ENCODE measurements at regions not wholly inside any gene's neighbourhood (a gene's known extent, or its start where the extent isn't known, plus 50 kb on each side); places are given as distances from the start of the nearest gene placed in this dataset.

DNA sequence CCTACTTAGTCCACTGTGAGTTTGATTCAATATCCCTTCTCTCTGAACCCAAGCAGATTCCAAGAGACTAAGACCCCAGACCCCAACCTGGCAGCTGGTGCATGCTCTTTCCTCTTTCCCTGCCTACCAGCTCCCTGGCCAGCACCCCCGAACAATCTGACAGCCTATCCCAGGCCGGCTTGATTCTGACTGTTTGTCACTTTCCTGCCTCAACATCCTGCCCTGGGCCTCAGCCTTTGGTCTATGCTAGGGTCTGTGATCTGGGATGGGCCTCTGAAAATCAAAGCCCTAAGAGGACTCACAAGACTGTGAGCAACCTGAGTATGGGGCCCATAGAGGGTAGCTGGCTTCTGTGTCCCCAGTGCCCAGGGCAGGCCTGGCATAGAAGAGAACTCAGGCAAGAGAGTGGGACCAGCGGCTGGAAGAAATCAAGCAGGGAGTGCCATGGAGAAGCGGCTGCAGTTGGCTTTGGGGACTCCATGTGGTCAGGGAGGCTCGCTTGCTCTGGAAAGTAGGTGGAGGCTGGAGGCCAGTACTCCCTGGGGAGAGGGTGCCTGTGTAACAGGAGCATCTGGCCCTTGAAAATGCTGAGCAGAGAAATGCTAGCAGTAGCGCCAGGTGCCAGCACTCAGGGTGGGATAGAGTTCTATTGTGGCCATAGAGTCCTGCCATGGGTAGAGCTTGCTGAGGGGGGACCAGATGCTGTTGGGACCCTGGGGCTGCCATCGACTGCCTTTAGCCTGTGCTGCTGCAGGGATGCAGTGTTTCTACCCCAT, 343.9 kb downstream of the DYSF start:
- no peaks in the 10 kb centered on the region for H3K36me3 ChIP-seq (ENCODE audit: insufficient read depth)
- H3K4me1 ChIP-seq (ENCODE audit: insufficient read depth) = no peaks in the 10 kb centered on the region
- DNase-seq (ENCODE audit: extremely low spot score) = no peak
- 98% methylated on average over 7 of the region's 7 CpGs for WGBS
- H3K27ac ChIP-seq (ENCODE audit: low read depth) = no peak overlapping the region
- no peak overlapping the region for H3K4me3 ChIP-seq (ENCODE audit: low read depth, low read length)

DNA sequence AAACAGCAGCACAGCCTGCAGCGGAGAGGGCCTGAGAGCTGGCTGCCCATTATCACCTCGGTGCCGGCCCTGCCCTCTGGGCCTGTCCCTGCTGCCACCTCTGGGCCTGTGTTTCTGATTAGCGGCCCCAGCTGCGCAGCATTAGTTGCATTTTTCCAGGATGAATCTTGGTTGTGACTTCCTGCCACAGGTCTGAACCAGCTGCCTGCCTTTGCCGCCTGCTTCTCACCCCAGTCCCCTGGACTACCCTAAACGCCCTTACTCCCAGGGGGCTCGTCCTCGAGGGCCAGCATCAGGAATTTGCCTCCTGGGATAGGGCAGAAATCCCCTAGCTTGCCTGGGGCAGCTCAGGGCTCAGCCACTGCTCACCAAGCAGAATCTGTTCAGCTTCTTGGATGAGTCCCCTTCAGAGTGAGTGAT, 342.8 kb downstream of the DYSF start:
- H3K4me3 ChIP-seq (ENCODE audit: low read depth, low read length) = no peak overlapping the region
- WGBS = 69% methylated on average over 9 of the region's 9 CpGs
- H3K4me1 ChIP-seq (ENCODE audit: insufficient read depth) = no peaks in the 10 kb centered on the region
- no peaks in the 10 kb centered on the region for H3K36me3 ChIP-seq (ENCODE audit: insufficient read depth)
- DNase-seq (ENCODE audit: extremely low spot score) = no peak
- H3K27ac ChIP-seq (ENCODE audit: low read depth) = no peak overlapping the region

DNA sequence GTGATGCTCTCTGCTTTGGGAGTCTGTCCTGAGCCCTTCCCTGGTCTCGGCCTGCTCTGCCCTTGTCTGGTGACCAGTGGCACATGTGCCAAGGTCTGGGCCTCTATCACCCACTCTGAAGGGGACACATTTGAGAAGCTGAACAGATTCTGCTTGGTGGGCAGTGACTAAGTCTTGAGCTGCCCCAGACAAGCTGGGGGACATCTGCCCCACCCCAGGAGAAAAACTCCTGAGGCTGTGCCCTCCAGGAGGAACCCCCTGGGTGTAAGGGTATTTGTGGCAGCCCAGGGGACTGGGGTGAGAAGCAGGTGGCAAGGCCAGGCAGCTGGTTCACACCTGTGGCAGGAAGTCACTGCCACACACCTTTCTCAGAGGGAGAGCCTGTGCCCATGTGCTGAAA, 342.1 kb downstream of the DYSF start:
- H3K36me3 ChIP-seq (ENCODE audit: insufficient read depth) = no peaks in the 10 kb centered on the region
- no peaks in the 10 kb centered on the region for H3K4me1 ChIP-seq (ENCODE audit: insufficient read depth)
- no peak overlapping the region for H3K4me3 ChIP-seq (ENCODE audit: low read depth, low read length)
- 98% methylated on average over 1 of the region's 1 CpG for WGBS
- no peak for DNase-seq (ENCODE audit: extremely low spot score)
- no peak overlapping the region for H3K27ac ChIP-seq (ENCODE audit: low read depth)

DNA sequence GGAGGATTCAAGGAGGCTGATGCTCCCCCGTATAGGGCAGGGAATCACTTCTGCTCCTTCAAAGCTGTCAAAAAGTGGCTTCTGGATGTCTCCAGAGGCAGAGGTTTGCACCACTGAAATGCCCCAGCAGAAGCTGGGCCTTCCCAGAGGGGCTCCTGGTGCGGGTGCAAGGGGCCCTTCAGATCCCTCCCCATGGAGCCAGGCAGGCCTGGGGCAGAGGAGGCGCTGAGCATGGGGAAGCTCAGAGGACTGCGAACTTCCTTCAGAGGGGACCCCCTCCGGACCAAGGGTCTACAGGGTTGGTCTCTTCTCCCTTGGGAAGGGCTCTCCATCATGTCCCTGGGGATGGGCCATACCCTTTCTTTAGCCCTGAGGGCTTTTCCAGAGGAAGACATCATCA, 341.2 kb downstream of the DYSF start:
- 88% methylated on average over 5 of the region's 5 CpGs for WGBS
- Histone ChIP-seq H3K36me3 (ENCODE audit: insufficient read depth) (no peaks in the 10 kb centered on the region), H3K27ac (ENCODE audit: low read depth) (no peak overlapping the region), H3K4me3 (ENCODE audit: low read depth, low read length) (no peak overlapping the region), H3K4me1 (ENCODE audit: insufficient read depth) (no peaks in the 10 kb centered on the region)
- DNase-seq (ENCODE audit: extremely low spot score) = no peak

DNA sequence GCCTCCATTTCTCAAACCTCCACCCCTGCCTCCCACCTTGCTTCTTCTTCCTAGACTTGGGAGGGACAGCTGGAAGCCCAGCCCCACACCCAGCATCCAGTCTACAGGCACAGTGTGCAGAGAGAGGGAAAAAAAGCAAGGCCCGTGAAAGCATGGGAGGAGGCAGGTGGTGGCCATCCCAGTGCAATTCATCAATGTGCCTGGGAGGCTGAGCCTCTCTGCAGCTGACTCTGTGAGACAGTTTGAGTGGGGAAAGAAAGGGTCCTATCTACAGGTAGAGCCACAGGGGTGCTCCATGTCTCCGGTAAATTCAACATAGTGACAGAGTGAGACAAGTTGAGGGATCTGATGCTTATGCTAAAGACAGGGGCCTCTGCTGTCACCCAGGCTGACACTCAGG, 340.6 kb downstream of the DYSF start:
- H3K27ac ChIP-seq (ENCODE audit: low read depth) = no peak overlapping the region
- H3K4me3 ChIP-seq (ENCODE audit: low read depth, low read length) = no peak overlapping the region
- 92% methylated on average over 2 of the region's 2 CpGs for WGBS
- no peaks in the 10 kb centered on the region for H3K36me3 ChIP-seq (ENCODE audit: insufficient read depth)
- H3K4me1 ChIP-seq (ENCODE audit: insufficient read depth) = no peaks in the 10 kb centered on the region
- no peak for DNase-seq (ENCODE audit: extremely low spot score)

DNA sequence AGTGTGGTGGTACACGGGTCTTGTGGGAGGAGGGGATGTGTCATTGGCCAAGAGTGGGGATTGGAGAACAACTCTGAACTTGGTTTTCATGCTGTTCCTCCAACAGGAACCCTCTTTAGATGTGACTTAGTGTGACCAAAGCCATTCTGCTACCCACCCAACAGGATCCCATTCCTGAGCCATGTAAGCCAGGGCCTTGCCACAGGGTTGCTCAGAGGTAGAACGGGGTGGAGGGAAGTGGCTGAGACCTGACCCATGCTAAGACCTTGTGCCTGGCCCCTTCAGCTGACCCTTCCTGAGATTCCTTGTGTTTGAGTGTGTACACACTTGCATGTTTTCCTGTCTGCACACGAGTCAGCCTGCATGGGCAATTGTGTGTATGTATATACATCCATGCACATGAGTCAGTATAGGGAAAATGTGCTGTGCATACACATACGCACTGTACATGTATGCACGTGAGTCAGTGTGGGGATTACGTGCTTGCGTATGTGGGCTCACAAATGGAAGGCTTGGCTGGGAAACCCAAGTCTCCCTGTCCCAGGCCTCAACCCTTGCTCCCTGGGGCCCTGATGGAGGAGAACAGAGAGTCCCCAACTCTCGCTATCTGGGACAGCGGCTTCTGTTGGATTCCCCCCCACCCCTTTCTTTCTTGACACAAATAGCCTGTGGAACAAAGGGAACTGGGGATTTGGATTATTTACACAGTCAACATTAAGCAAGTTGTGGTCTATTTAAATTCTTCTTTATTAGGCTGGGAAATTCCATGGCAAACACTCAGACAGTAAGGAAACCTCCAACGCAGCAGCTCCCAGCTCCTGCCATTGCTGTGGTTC, 339.8 kb downstream of the DYSF start:
- Histone ChIP-seq H3K4me3 (ENCODE audit: low read depth, low read length) (no peak overlapping the region), H3K27ac (ENCODE audit: low read depth) (no peak overlapping the region), H3K36me3 (ENCODE audit: insufficient read depth) (no peaks in the 10 kb centered on the region), H3K4me1 (ENCODE audit: insufficient read depth) (no peaks in the 10 kb centered on the region)
- no peak for DNase-seq (ENCODE audit: extremely low spot score)
- WGBS = 81% methylated on average over 10 of the region's 10 CpGs

DNA sequence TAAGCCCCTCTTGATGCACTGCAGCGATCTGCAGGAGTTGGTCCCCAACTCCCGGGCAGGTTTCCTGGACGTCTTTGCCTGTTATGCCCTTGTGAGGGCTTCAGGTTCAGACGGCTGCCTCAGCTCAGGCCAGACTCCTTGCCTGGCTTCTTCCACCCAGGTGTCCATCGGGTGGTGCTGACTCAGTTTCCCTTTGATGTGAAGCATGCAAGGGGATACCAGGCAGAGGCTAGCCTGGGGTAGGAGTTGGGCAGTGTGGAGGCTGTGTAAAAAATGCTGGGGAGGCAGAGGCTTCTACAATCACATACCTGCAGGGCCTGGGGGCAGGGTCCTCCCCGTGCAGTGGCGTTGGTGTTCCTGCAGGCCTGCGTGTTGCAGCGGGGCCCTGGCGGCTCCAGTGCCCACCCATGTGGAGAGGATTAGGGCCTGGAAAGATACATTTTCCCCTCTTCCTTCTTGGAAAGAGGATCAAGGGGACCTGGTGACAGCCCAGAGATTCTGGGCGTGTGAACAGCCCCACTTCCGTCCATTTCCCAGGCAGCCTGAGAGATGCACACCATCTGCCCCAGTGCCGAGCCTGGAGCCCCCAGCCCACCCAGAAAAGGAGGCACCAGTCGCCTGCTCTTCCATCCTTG, 338.3 kb downstream of the DYSF start:
- DNase-seq (ENCODE audit: extremely low spot score) = no peak
- WGBS = 93% methylated on average over 14 of the region's 14 CpGs
- Histone ChIP-seq H3K27ac (ENCODE audit: low read depth) (no peak overlapping the region), H3K36me3 (ENCODE audit: insufficient read depth) (no peaks in the 10 kb centered on the region), H3K4me3 (ENCODE audit: low read depth, low read length) (no peak overlapping the region), H3K4me1 (ENCODE audit: insufficient read depth) (no peaks in the 10 kb centered on the region)

DNA sequence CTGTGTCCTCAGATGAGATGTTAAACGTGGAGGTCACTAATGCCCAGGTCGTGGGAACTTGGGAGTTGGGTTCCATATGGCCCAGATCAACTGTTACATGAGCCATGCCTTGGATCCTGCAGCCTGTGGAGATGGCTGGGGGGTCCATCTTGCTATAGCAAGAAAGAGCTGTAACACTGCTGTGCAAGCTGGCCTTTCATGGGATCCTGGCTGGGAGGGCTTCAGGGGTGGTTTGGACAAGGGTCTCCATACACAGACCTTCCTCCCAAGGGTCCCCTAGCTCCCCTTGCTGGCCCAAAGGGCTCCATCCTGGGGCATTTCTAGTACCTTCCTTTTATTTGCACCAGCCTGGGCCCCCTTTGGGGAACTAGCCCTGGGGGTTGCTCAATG, 337.7 kb downstream of the DYSF start:
- H3K4me1 ChIP-seq (ENCODE audit: insufficient read depth) = no peaks in the 10 kb centered on the region
- no peak overlapping the region for H3K4me3 ChIP-seq (ENCODE audit: low read depth, low read length)
- H3K27ac ChIP-seq (ENCODE audit: low read depth) = no peak overlapping the region
- WGBS = 89% methylated on average over 2 of the region's 2 CpGs
- DNase-seq (ENCODE audit: extremely low spot score) = no peak
- H3K36me3 ChIP-seq (ENCODE audit: insufficient read depth) = no peaks in the 10 kb centered on the region

DNA sequence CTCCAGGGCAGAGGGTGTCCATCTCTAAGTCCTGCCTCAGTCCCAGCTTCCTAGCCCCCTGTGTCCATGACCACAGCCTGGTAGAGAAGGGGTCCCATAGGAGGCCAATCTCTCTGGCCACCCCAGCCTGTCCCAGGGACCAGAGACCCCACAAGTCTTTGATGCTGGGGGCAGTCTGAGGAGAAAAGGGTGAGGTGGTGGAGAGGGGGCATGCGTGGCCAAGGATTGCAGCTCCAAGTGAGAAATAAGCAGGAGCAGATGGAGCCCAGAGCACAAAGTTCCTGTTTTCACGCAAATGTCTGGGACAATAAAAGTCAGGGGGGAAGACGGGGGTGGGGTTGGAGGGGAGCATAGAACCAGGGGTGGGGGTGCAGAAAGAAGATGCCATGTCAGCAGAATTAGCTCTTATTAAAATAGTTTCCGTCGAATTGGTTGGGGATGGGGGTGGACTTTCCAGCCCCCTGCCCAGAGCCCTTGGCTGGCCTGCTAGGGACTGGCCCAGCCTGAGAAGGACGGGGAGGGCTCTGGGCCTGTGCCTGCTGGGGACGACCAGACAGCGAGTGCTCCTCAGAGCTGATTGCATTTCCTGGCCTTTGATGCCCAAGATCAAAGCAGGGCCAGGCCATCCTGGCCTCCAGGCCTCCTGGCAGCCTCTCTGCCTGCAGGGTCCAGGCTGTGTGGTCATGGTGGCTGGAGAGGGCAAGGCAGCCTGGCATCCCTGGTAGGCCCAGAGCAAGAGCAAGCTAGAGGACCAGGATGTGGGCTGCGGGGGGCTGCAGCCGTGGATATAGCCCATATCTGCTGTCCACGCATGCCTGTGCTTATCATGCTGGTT, 337.1 kb downstream of the DYSF start:
- 89% methylated on average over 11 of the region's 11 CpGs for WGBS
- H3K36me3 ChIP-seq (ENCODE audit: insufficient read depth) = no peaks in the 10 kb centered on the region
- no peak overlapping the region for H3K27ac ChIP-seq (ENCODE audit: low read depth)
- DNase-seq (ENCODE audit: extremely low spot score) = no peak
- H3K4me3 ChIP-seq (ENCODE audit: low read depth, low read length) = no peak overlapping the region
- H3K4me1 ChIP-seq (ENCODE audit: insufficient read depth) = no peaks in the 10 kb centered on the region

DNA sequence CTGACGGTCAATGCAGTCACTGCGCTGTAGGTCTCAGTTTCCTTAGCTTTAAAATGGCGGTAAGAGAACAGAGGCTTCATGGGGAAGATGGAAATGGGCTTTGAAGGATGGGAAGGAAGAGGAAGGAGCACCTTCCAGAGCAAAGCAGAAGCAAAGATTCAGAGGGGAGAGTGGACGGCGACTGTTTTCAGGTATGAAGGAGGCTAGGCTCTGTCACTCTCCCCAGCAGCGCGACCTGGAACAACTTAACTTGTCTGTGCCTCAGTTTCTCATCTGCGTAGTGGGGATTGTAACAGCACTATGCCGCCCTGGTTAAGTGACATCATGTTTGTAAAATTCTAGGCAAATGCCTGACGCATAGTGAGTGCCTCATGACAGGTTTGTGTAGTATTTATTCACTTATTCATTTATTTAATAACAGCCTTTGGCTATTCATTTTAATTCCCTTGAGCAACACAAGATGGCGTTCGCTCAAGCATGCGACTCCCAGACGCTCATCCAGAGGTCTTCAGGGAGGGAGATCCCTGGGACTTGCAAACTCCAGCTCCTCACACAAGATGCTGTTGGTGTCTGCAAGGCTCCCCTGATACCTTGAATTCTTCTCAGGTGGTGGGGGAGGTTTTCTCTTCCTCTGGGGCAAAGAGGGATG, 336.3 kb downstream of the DYSF start:
- no peaks in the 10 kb centered on the region for H3K36me3 ChIP-seq (ENCODE audit: insufficient read depth)
- DNase-seq (ENCODE audit: extremely low spot score) = no peak
- WGBS = 92% methylated on average over 14 of the region's 14 CpGs

DNA sequence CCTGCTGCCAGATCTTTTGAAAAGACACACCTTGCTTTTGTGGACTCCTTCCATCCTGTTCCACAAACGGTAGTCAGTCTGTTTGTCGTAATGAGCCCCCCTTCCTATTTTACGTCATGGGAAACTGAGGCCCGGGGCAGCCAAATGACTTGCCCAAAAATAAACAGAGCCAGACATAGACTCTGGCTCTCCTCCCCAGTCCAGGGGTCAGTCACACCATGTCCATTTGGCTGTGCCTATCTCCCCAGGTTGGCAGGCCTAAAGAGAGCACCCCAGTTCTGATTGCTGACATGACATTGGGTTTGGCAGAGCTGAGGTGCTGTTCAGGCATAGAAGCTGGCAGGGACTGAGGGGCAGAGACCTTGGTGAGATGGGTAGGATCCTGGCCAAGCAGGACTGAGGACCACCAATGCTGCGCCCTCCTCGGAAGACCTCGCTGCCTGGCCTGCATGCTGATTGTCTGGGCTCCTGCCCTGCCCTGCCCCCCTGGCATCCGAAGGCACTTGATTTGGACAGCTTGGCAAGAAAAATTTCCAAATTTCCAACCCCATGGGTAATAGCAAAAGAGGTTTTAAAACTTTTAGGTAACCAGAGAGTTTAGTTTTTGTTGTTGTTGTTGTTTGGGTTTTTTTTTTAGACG, 335.4 kb downstream of the DYSF start:
- H3K4me1 ChIP-seq (ENCODE audit: insufficient read depth) = no peaks in the 10 kb centered on the region
- 96% methylated on average over 9 of the region's 9 CpGs for WGBS
- no peak overlapping the region for H3K27ac ChIP-seq (ENCODE audit: low read depth)
- H3K4me3 ChIP-seq (ENCODE audit: low read depth, low read length) = no peak overlapping the region
- H3K36me3 ChIP-seq (ENCODE audit: insufficient read depth) = no peaks in the 10 kb centered on the region
- DNase-seq (ENCODE audit: extremely low spot score) = no peak

More for the DNA sequence above, 336.3 kb downstream of the DYSF start:
- H3K27ac ChIP-seq (ENCODE audit: low read depth) = no peak overlapping the region
- H3K4me3 ChIP-seq (ENCODE audit: low read depth, low read length) = no peak overlapping the region
- H3K4me1 ChIP-seq (ENCODE audit: insufficient read depth) = no peaks in the 10 kb centered on the region

DNA sequence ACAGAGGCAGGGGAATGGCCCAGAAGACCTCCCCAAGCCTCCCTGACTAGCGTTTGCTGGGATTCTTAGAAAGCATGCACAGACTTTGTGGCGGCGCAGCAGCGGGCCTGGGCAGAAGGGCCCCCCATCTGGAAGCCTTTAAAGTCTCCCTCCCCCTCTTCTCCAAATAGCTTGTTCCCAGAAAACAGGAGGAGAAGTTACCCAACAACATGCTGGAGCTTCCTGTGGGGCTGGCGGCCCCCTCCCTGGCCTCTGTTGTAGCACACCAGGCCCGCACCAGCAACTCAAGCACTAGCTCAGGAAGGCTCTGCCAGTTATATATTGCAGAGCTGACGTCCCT, 334.8 kb downstream of the DYSF start:
- Histone ChIP-seq H3K4me1 (ENCODE audit: insufficient read depth) (no peaks in the 10 kb centered on the region), H3K4me3 (ENCODE audit: low read depth, low read length) (no peak overlapping the region), H3K36me3 (ENCODE audit: insufficient read depth) (no peaks in the 10 kb centered on the region), H3K27ac (ENCODE audit: low read depth) (no peak overlapping the region)
- DNase-seq (ENCODE audit: extremely low spot score) = no peak
- 90% methylated on average over 7 of the region's 7 CpGs for WGBS

Data from urinary bladder (tissue), 3 donors.